AG04449 (cell line): ENCODE measurements at regions not wholly inside any gene's neighbourhood (a gene's known extent, or its start where the extent isn't known, plus 50 kb on each side); places are given as distances from the start of the nearest gene placed in this dataset.

Experiments used
- CTCF ChIA-PET: fragments of 350-600 bp; formaldehyde crosslinking; extraction: SDS; loops from one replicate; lab custom pipeline; 2021; ENCODE audit warnings: antibody characterized with exemption; lab: Yijun Ruan, JAX
- POLR2A ChIA-PET: fragments of 400-600, 350-600 bp; formaldehyde crosslinking; extraction: SDS; loops from one replicate; lab custom pipeline; 2020; ENCODE audit warnings: antibody characterized with exemption, inconsistent platforms; lab: Yijun Ruan, JAX
- DNase-seq: peaks from one replicate; pipeline ENCODE4 v3.0.0-alpha.2; 2010; ENCODE audit warnings: low read depth, low spot score
- H3K4me3 ChIP-seq: 2 replicates; pipeline ENCODE4 v1.5.1; 2011; ENCODE audit warnings: low read depth, mild to moderate bottlenecking, control low read depth, low read length
- CTCF ChIP-seq: IDR thresholded peaks from one replicate; pipeline ENCODE4 v1.5.1; 2011; ENCODE audit warnings: mild to moderate bottlenecking, moderate library complexity, low read length, control low read depth, inconsistent platforms; ENCODE audit not compliant: insufficient read depth; ENCODE audit errors: missing control alignments

- POLR2A ChIA-PET = no interaction called here
These were observed 540.0 kb downstream of the OMA1 start for GRCh38 chr1:58006421-58007046.

DNA sequence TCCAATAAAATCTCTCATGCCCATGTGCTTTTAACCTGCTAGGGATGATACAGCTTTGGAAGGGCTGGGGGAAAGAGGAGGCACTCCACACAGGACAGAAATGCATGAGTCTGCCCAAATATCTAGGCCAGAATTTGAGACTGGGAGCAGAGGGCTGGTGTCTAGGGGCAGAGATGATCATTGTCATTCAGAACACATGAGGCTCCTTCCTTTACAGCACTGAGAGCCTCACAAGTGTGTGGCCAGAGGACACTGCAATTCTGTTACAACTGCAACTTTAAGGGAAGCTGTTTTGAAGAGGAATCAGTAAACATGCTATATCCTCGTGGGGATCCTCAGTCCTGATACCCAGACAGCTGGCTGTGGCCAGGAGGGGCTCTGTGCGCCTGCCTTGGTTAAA lies 541.3 kb downstream of the OMA1 start:
- no peak for DNase-seq
- ChIA-PET POLR2A (no interaction called here), CTCF (no interaction called here)
- H3K4me3 ChIP-seq = no peak overlapping the region
- TF ChIP-seq CTCF = no peak

More at GRCh38 chr1:58006421-58007046, 540.0 kb downstream of the OMA1 start:
- TF ChIP-seq CTCF = no peak
- no peak for DNase-seq
- CTCF ChIA-PET = no interaction called here
- H3K4me3 ChIP-seq = no peak overlapping the region

DNA sequence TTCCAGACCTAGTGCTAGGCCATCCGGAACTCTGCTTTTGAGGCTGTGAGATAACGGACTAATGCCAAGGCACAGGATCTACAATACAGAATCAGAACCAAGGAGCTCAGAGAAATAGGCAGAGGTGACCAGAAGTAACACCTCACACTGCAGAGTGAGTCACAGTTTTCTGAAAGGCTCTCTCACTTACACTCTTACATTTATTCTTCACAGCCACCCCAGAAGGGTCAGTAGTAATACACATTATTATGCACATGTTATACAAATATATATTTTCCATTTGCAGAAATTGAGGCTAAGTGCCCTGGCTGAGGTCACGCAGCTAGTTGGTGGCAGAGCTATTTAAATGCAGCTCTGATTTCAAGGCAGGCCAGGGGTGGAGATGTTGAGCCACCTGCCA lies 542.5 kb downstream of the OMA1 start:
- CTCF ChIA-PET = no interaction called here
- H3K4me3 ChIP-seq = no peak overlapping the region
- DNase-seq = no peak
- no peak for TF ChIP-seq CTCF
- POLR2A ChIA-PET = no interaction called here

- POLR2A ChIA-PET = no interaction called here
- CTCF ChIA-PET = no interaction called here
- no peak overlapping the region for H3K4me3 ChIP-seq
- no peak for TF ChIP-seq CTCF
- no peak for DNase-seq
These were observed 543.5 kb downstream of the OMA1 start for GRCh38 chr1:58003059-58003458.

- no peak for TF ChIP-seq CTCF
- ChIA-PET POLR2A (no interaction called here), CTCF (no interaction called here)
- no peak for DNase-seq
- H3K4me3 ChIP-seq = no peak overlapping the region
These were observed 545.7 kb downstream of the OMA1 start for GRCh38 chr1:58000821-58001220.

DNA sequence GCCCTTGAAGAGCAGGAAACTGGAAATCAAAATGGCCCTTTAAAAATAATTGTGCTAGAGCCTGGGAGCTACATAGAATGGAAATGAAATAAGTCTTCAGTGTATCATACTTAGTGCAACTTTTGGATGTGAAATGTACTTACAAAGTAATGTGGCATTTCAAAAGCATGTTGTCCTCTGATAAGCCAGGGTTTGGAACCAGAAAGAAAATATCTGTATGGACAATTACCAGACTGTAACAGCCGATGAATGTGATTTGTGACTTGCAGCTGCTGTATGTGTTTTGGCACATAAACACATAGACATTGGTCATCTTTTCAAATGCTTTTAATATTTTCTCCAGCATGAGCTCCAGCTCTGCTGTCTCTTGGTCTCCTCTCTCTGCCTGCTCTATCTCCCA lies 546.4 kb downstream of the OMA1 start:
- H3K4me3 ChIP-seq = no peak overlapping the region
- no peak for DNase-seq
- ChIA-PET POLR2A (no interaction called here), CTCF (no interaction called here)
- no peak for TF ChIP-seq CTCF
